Stomach (tissue), 8 donors: ENCODE measurements at regions not wholly inside any gene's neighbourhood (a gene's known extent, or its start where the extent isn't known, plus 50 kb on each side); places are given as distances from the start of the nearest gene placed in this dataset.

Source experiments
- DNase-seq, 2 donors: peaks; one replicate each; pipeline versions ENCODE4 v3.0.0 to v3.0.0-alpha.2; 2013 to 2019
- H3K27ac ChIP-seq, 5 donors: fragments of 200-600 bp in 4 of 5; sonication (generic) in 4 of 5; one replicate each; pipeline ENCODE4 v1.5.1; 2013 to 2019; ENCODE audit warnings: mild to moderate bottlenecking in 1 of 5, moderate library complexity in 1 of 5
- H3K27me3 ChIP-seq, 3 donors: fragments of 200-600 bp; sonication (generic); one replicate each; pipeline ENCODE4 v1.5.1; 2017 to 2019; ENCODE audit warnings: mixed run types in 1 of 3
- H3K36me3 ChIP-seq, 4 donors: fragments of 200-600 bp; sonication (generic); 1 replicate in 3 of 4; 2 replicates in 1 of 4; pipeline ENCODE4 v1.5.1; 2016 to 2019
- H3K4me1 ChIP-seq, 4 donors: fragments of 200-600 bp; sonication (generic); one replicate each; pipeline ENCODE4 v1.5.1; 2016 to 2019
- H3K4me3 ChIP-seq, 4 donors: fragments of 200-600 bp; sonication (generic) in 3 of 4; one replicate each; pipeline ENCODE4 v1.5.1; 2016 to 2019; ENCODE audit warnings: mild to moderate bottlenecking in 1 of 4
- H3K9me3 ChIP-seq, 4 donors: fragments of 200-600 bp; sonication (generic); one replicate each; pipeline ENCODE4 v1.5.1; 2016 to 2019
- EP300 ChIP-seq: sonication (generic); formaldehyde crosslinking; IDR thresholded peaks from one replicate; pipeline ENCODE4 v1.6.1; 2017; ENCODE audit warnings: antibody characterized with exemption
- POLR2A ChIP-seq, 4 donors: fragments of 450-650 bp; IDR thresholded peaks; one replicate each; pipeline ENCODE4 v1.6.1; 2016; ENCODE audit warnings: antibody characterized with exemption in 4 of 4, control low read depth in 2 of 4, mild to moderate bottlenecking in 1 of 4, moderate library complexity in 1 of 4
- POLR2AphosphoS5 ChIP-seq, 3 donors: sonication (generic); formaldehyde crosslinking; IDR thresholded peaks; one replicate each; pipeline ENCODE4 v1.6.1; 2016; ENCODE audit warnings: antibody characterized with exemption in 3 of 3
- WGBS, 5 donors: extraction: QIAGEN DNeasy Blood & Tissue Kit in 3 of 5; methylation state at CpG; one replicate each; pipeline versions ENCODE4 v1.1.5 to v1.1.7; 2013 to 2018; 5-methylcytosine and 5-hydroxymethylcytosine counted together
- intact Hi-C: fragments of 100-400 bp; cut with DNase I; formaldehyde crosslinking; loops from one replicate; pipeline ENCODE4 v1.15.1; 2023; ENCODE audit warnings: low total_unique reads
- TF ChIP-seq, protein P1 (sequence below), 7 experiments: fragments of 450-650 bp in 4 of 7; fragments of 200-600 bp in 3 of 7; sonication (generic) in 3 of 7; IDR thresholded peaks; one replicate each; pipeline ENCODE4 v1.5.1; 2016 to 2019; ENCODE audit warnings: antibody characterized with exemption in 7 of 7, control low read depth in 2 of 7, mild to moderate bottlenecking in 1 of 7
- donor health status: healthy with polysubstance abuse.
- donor health status: Bipolar disorder and iron deficiency.
- donor health status: healthy.

DNA sequence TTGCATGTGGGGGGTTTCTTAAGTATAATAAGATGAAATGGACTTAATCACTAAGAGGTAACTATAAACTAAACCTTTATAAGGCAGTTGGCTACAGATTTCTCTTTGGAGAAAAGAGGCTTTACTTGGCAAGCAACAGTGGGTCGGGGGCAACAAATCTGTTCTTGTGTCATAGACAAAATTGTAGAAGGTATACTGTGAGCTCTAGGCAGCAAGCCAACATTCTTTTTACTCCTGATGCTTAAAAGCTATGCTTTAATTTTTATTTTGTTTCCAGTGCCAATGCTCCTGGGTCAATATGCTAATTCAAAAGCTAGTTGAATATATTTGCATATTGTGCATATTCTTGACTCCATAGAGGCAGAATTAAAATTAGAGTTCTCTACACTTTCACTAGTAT, 495.4 kb downstream of the BTBD3 start:
- H3K27me3 ChIP-seq: no peaks in the 10 kb centered on the region
- no peak for DNase-seq
- TF ChIP-seq POLR2A (IDR thresholded peaks at IDR 0.05) (no peak), POLR2AphosphoS5 (IDR thresholded peaks at IDR 0.05) (no peak), EP300 (no peak)
- TF ChIP-seq, protein P1, sequence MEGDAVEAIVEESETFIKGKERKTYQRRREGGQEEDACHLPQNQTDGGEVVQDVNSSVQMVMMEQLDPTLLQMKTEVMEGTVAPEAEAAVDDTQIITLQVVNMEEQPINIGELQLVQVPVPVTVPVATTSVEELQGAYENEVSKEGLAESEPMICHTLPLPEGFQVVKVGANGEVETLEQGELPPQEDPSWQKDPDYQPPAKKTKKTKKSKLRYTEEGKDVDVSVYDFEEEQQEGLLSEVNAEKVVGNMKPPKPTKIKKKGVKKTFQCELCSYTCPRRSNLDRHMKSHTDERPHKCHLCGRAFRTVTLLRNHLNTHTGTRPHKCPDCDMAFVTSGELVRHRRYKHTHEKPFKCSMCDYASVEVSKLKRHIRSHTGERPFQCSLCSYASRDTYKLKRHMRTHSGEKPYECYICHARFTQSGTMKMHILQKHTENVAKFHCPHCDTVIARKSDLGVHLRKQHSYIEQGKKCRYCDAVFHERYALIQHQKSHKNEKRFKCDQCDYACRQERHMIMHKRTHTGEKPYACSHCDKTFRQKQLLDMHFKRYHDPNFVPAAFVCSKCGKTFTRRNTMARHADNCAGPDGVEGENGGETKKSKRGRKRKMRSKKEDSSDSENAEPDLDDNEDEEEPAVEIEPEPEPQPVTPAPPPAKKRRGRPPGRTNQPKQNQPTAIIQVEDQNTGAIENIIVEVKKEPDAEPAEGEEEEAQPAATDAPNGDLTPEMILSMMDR (IDR thresholded peaks at IDR 0.05): no peak
- no peaks in the 10 kb centered on the region for H3K36me3 ChIP-seq
- no peak overlapping the region for H3K4me3 ChIP-seq
- no peak overlapping the region for H3K27ac ChIP-seq
- intact Hi-C loops: no loop called here
- WGBS, 5 donors: 60 to 79% (median 68%) methylated on average over 1 of the region's 1 CpG
- peaks cover 0 to 6% (median 1%) of the 10 kb centered on the region in 4 donors for H3K4me1 ChIP-seq
- peaks cover 0 to 19% (median 13%) of the 10 kb centered on the region in 4 donors for H3K9me3 ChIP-seq

DNA sequence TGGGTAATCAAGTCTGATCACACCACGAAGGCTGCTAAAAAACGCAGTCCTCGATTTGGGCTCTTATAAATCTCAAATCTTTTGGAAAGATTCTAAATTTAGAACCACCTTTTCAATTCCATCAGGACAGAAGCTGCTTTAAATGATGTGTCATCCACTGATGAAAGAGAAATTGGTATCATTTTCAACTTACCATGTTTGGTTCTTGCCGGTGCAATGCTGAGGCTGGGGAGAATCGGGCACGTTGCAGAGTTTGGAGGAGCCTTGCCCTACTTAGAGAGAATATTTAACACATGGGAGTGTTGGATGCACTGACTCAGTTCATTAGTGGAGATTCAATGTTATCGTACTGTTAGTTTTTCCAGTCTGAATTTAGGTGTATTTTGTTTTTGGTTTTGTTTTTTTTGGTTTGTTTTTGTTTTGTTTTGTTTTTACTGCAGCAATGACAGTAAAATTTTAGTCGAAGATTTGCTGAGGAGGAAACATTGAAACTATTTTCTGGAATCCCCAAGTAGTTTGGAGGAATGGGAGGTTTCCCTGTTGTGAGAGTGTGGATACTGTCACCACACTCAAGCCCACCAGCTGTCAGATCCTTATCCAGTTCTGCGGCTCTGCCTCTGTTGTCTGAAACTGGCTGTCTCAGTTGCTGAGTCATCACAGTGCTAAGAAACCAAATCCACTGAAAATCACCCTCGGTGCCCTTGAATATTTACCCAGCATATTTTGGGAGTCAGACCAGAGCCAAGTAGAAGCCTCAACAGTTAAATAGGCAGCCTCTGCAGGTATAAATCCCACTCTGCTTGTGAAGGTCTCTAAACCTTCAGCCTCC, 497.0 kb downstream of the BTBD3 start:
- Histone ChIP-seq H3K36me3 (no peaks in the 10 kb centered on the region), H3K4me3 (no peak overlapping the region), H3K27ac (no peak overlapping the region), H3K27me3 (no peaks in the 10 kb centered on the region), H3K9me3 (peaks cover 0 to 3% (median 0%) of the 10 kb centered on the region in 4 donors), H3K4me1 (peaks cover 0 to 6% (median 1%) of the 10 kb centered on the region in 4 donors)
- DNase-seq: no peak
- WGBS, 5 donors: 57 to 62% (median 60%) methylated on average over 10 of the region's 10 CpGs
- TF ChIP-seq POLR2AphosphoS5 (IDR thresholded peaks at IDR 0.05) (no peak), EP300 (no peak), POLR2A (IDR thresholded peaks at IDR 0.05) (no peak)
- TF ChIP-seq, protein P1 (IDR thresholded peaks at IDR 0.05): no peak
- intact Hi-C loops: no loop called here

DNA sequence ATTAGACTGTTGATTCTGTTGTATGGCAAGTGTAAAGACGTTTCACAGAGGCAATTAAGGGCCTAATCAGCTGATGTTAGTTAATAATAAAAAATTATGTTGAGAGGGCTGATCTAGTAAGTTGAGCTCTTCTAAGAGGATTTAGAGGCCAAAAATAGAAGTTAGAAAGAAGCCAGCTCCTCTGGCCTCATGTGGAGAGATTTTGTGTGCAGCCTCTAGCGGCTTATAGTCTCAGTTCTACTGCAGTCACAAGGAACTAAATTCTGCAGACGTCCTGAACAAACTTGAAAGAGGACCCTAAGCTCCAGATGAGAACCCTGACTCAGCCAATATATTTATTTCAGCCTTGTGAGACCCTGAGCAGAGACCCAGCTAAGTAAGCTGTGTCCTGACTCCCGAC, 498.6 kb downstream of the BTBD3 start:
- Histone ChIP-seq H3K4me3 (no peak overlapping the region), H3K36me3 (no peaks in the 10 kb centered on the region), H3K27ac (no peak overlapping the region), H3K27me3 (no peaks in the 10 kb centered on the region), H3K4me1 (peaks cover 0 to 6% (median 1%) of the 10 kb centered on the region in 4 donors), H3K9me3 (no peaks in the 10 kb centered on the region)
- WGBS, 5 donors: 55 to 69% (median 65%) methylated on average over 4 of the region's 4 CpGs
- intact Hi-C loops: no loop called here
- DNase-seq: no peak
- TF ChIP-seq EP300 (no peak), POLR2AphosphoS5 (IDR thresholded peaks at IDR 0.05) (no peak), POLR2A (IDR thresholded peaks at IDR 0.05) (no peak)
- TF ChIP-seq, protein P1 (IDR thresholded peaks at IDR 0.05): no peak

DNA sequence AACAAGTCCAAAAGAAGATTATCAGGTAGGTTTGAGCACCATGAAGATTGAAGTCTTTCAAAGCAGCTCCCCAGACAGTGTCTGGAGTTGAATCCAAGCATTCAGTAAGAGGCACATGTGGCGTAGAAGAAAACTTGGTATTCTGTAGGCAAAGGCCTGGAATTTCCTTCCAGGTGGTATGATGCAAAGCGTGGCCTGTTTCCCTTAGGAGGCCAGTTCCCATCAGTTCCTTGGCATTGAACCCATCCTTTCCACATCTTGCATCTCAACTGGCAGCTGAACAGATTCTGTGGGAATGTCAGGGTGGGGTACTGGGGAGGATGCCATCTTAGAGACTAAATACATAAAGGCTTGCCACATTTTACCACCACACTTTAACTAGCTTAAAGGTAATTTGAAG, 516.0 kb downstream of the BTBD3 start:
- Histone ChIP-seq H3K36me3 (no peaks in the 10 kb centered on the region), H3K27ac (peak overlapping the region in 2 of 5 donors; percentile 53 to 74), H3K4me1 (peaks cover 0 to 6% (median 0%) of the 10 kb centered on the region in 4 donors), H3K27me3 (no peaks in the 10 kb centered on the region), H3K9me3 (no peaks in the 10 kb centered on the region), H3K4me3 (no peak overlapping the region)
- TF ChIP-seq EP300 (no peak), POLR2AphosphoS5 (IDR thresholded peaks at IDR 0.05) (no peak), POLR2A (IDR thresholded peaks at IDR 0.05) (no peak)
- TF ChIP-seq, protein P1 (IDR thresholded peaks at IDR 0.05): no peak
- 87 to 95% (median 91%) methylated on average over 2 of the region's 2 CpGs for WGBS, 5 donors
- intact Hi-C loops: no loop called here
- DNase-seq: no peak
